Mucosa of rectum (tissue), 2 donors: ENCODE measurements at regions not wholly inside any gene's neighbourhood (a gene's known extent, or its start where the extent isn't known, plus 50 kb on each side); places are given as distances from the start of the nearest gene placed in this dataset.

Source experiments
- H3K27ac ChIP-seq, 2 donors: one replicate each; pipeline ENCODE4 v1.7.0; 2013; ENCODE audit warnings: inconsistent platforms in 2 of 2, low read depth in 2 of 2, low read length in 2 of 2
- H3K27me3 ChIP-seq, 2 donors: one replicate each; pipeline ENCODE4 v1.7.0; 2013; ENCODE audit warnings: low read length in 2 of 2; ENCODE audit not compliant: control insufficient read depth in 2 of 2, insufficient read depth in 2 of 2
- H3K36me3 ChIP-seq, 2 donors: one replicate each; pipeline ENCODE4 v1.7.0; 2013; ENCODE audit warnings: low read length in 2 of 2; ENCODE audit not compliant: control insufficient read depth in 2 of 2, insufficient read depth in 2 of 2
- H3K4me1 ChIP-seq, 2 donors: one replicate each; pipeline ENCODE4 v1.7.0; 2013; ENCODE audit warnings: low read length in 2 of 2, mild to moderate bottlenecking in 1 of 2; ENCODE audit not compliant: control insufficient read depth in 2 of 2, insufficient read depth in 2 of 2
- H3K4me3 ChIP-seq, 2 donors: one replicate each; pipeline ENCODE4 v1.7.0; 2013; ENCODE audit warnings: low read length in 2 of 2
- H3K9ac ChIP-seq, 2 donors: one replicate each; pipeline ENCODE4 v1.7.0; 2013; ENCODE audit warnings: low read length in 2 of 2, low read depth in 1 of 2, mild to moderate bottlenecking in 1 of 2
- H3K9me3 ChIP-seq, 2 donors: one replicate each; pipeline ENCODE4 v1.7.0; 2013; ENCODE audit warnings: low read length in 2 of 2; ENCODE audit not compliant: control insufficient read depth in 2 of 2
- donor health status: healthy.
- donor health status: Normal muscosa, but diverticular disease.

- H3K9me3 ChIP-seq, result no peaks in the 10 kb centered on the region
- H3K27ac ChIP-seq, result no peak overlapping the region
- no peak overlapping the region for H3K4me3 ChIP-seq
- H3K9ac ChIP-seq, result no peak overlapping the region
- H3K4me1 ChIP-seq, result no peaks in the 10 kb centered on the region
- H3K36me3 ChIP-seq, result no peaks in the 10 kb centered on the region
- no peaks in the 10 kb centered on the region for H3K27me3 ChIP-seq
These were observed 649.9 kb upstream of the RAB6C start for GRCh38 chr2:129329574-129329973.

- Histone ChIP-seq H3K4me1 (no peaks in the 10 kb centered on the region), H3K27ac (no peak overlapping the region), H3K9me3 (no peaks in the 10 kb centered on the region), H3K4me3 (no peak overlapping the region), H3K27me3 (no peaks in the 10 kb centered on the region), H3K9ac (no peak overlapping the region), H3K36me3 (no peaks in the 10 kb centered on the region)
These were observed 649.0 kb upstream of the RAB6C start for GRCh38 chr2:129330504-129330903.

- Histone ChIP-seq H3K27ac (no peak overlapping the region), H3K9ac (no peak overlapping the region), H3K36me3 (no peaks in the 10 kb centered on the region), H3K27me3 (no peaks in the 10 kb centered on the region), H3K4me3 (no peak overlapping the region), H3K4me1 (no peaks in the 10 kb centered on the region), H3K9me3 (no peaks in the 10 kb centered on the region)
These were observed 647.8 kb upstream of the RAB6C start for GRCh38 chr2:129331638-129332037.

- H3K36me3 ChIP-seq, result no peaks in the 10 kb centered on the region
- H3K27me3 ChIP-seq, result no peaks in the 10 kb centered on the region
- H3K4me1 ChIP-seq, result no peaks in the 10 kb centered on the region
- H3K27ac ChIP-seq, result no peak overlapping the region
- no peak overlapping the region for H3K9ac ChIP-seq
- H3K4me3 ChIP-seq, result no peak overlapping the region
- no peaks in the 10 kb centered on the region for H3K9me3 ChIP-seq
These were observed 645.3 kb upstream of the RAB6C start for GRCh38 chr2:129334128-129334527.

GRCh38 chr2:129334696-129335410 is 644.6 kb upstream of the RAB6C start:
- no peaks in the 10 kb centered on the region for H3K4me1 ChIP-seq
- H3K9ac ChIP-seq, result no peak overlapping the region
- H3K4me3 ChIP-seq, result no peak overlapping the region
- H3K27me3 ChIP-seq, result no peaks in the 10 kb centered on the region
- no peaks in the 10 kb centered on the region for H3K36me3 ChIP-seq
- H3K27ac ChIP-seq, result no peak overlapping the region
- no peaks in the 10 kb centered on the region for H3K9me3 ChIP-seq

- Histone ChIP-seq H3K27me3 (no peaks in the 10 kb centered on the region), H3K4me1 (no peaks in the 10 kb centered on the region), H3K4me3 (no peak overlapping the region), H3K9me3 (no peaks in the 10 kb centered on the region), H3K27ac (no peak overlapping the region), H3K36me3 (no peaks in the 10 kb centered on the region), H3K9ac (no peak overlapping the region)
These were observed 643.2 kb upstream of the RAB6C start for GRCh38 chr2:129336276-129336675.

GRCh38 chr2:129337076-129337475 is 642.4 kb upstream of the RAB6C start:
- no peak overlapping the region for H3K27ac ChIP-seq
- no peak overlapping the region for H3K4me3 ChIP-seq
- H3K9me3 ChIP-seq, result no peaks in the 10 kb centered on the region
- H3K27me3 ChIP-seq, result no peaks in the 10 kb centered on the region
- no peaks in the 10 kb centered on the region for H3K36me3 ChIP-seq
- H3K4me1 ChIP-seq, result no peaks in the 10 kb centered on the region
- H3K9ac ChIP-seq, result no peak overlapping the region

GRCh38 chr2:129345540-129345939 is 633.9 kb upstream of the RAB6C start:
- no peak overlapping the region for H3K9ac ChIP-seq
- H3K36me3 ChIP-seq, result no peaks in the 10 kb centered on the region
- no peak overlapping the region for H3K4me3 ChIP-seq
- H3K4me1 ChIP-seq, result no peaks in the 10 kb centered on the region
- H3K27me3 ChIP-seq, result no peaks in the 10 kb centered on the region
- H3K27ac ChIP-seq, result no peak overlapping the region
- no peaks in the 10 kb centered on the region for H3K9me3 ChIP-seq

- no peaks in the 10 kb centered on the region for H3K36me3 ChIP-seq
- H3K4me1 ChIP-seq, result no peaks in the 10 kb centered on the region
- no peaks in the 10 kb centered on the region for H3K27me3 ChIP-seq
- no peak overlapping the region for H3K4me3 ChIP-seq
- no peaks in the 10 kb centered on the region for H3K9me3 ChIP-seq
- H3K9ac ChIP-seq, result no peak overlapping the region
- H3K27ac ChIP-seq, result peak overlapping the region; percentile 6 to 13
These were observed 631.8 kb upstream of the RAB6C start for GRCh38 chr2:129347486-129348217.

GRCh38 chr2:129354631-129355030 is 624.8 kb upstream of the RAB6C start:
- Histone ChIP-seq H3K4me1 (no peaks in the 10 kb centered on the region), H3K4me3 (no peak overlapping the region), H3K9ac (no peak overlapping the region), H3K27me3 (no peaks in the 10 kb centered on the region), H3K9me3 (no peaks in the 10 kb centered on the region), H3K36me3 (no peaks in the 10 kb centered on the region), H3K27ac (no peak overlapping the region)
